GM23248 (cell line): ENCODE measurements at regions not wholly inside any gene's neighbourhood (a gene's known extent, or its start where the extent isn't known, plus 50 kb on each side); places are given as distances from the start of the nearest gene placed in this dataset.

Experiments
- DNase-seq: peaks from one replicate; pipeline ENCODE4 v3.0.0-alpha.2; 2015
- H2AFZ ChIP-seq: fragments of 200-600 bp; sonication (generic); 2 replicates; pipeline ENCODE4 v1.6.1; 2016; ENCODE audit warnings: antibody characterized with exemption
- H3F3A ChIP-seq: fragments of 200-600 bp; sonication (generic); 2 replicates; pipeline ENCODE4 v1.6.1; 2016; ENCODE audit warnings: mild to moderate bottlenecking, antibody characterized with exemption, mixed run types; ENCODE audit not compliant: insufficient read depth
- H3K27ac ChIP-seq: fragments of 200-600 bp; sonication (generic); 2 replicates; pipeline ENCODE4 v1.5.1; 2016; ENCODE audit warnings: mild to moderate bottlenecking
- H3K27me3 ChIP-seq: fragments of 200-600 bp; sonication (generic); replicated peaks from 2 replicates; pipeline ENCODE4 v1.6.1; 2016; ENCODE audit warnings: mild to moderate bottlenecking; ENCODE audit not compliant: insufficient read depth
- H3K36me3 ChIP-seq: fragments of 200-600 bp; sonication (generic); 2 replicates; pipeline ENCODE4 v1.6.1; 2016; ENCODE audit warnings: low read depth, mild to moderate bottlenecking
- H3K4me1 ChIP-seq: fragments of 200-600 bp; sonication (generic); 2 replicates; pipeline ENCODE4 v1.6.1; 2016; ENCODE audit warnings: mild to moderate bottlenecking; ENCODE audit not compliant: insufficient read depth
- H3K4me2 ChIP-seq: fragments of 200-600 bp; sonication (generic); one replicate; pipeline ENCODE4 v1.6.1; 2016; ENCODE audit warnings: mild to moderate bottlenecking; ENCODE audit not compliant: unreplicated experiment
- H3K4me3 ChIP-seq: fragments of 200-600 bp; sonication (generic); 2 replicates; pipeline ENCODE4 v1.5.1; 2016; ENCODE audit warnings: mild to moderate bottlenecking
- H3K79me2 ChIP-seq: fragments of 200-600 bp; sonication (generic); 2 replicates; pipeline ENCODE4 v1.6.1; 2016; ENCODE audit warnings: mild to moderate bottlenecking; ENCODE audit not compliant: insufficient read depth
- H3K9ac ChIP-seq: fragments of 200-600 bp; sonication (generic); 2 replicates; pipeline ENCODE4 v1.6.1; 2016; ENCODE audit warnings: mild to moderate bottlenecking
- H3K9me2 ChIP-seq: fragments of 200-600 bp; sonication (generic); 2 replicates; pipeline ENCODE4 v1.6.1; 2016; ENCODE audit warnings: mixed run types, mild to moderate bottlenecking, moderate library complexity; ENCODE audit not compliant: insufficient read depth
- H3K9me3 ChIP-seq: fragments of 200-600 bp; sonication (generic); one replicate; pipeline ENCODE4 v1.6.1; 2017; ENCODE audit warnings: low read depth
- H4K20me1 ChIP-seq: fragments of 200-600 bp; sonication (generic); 2 replicates; pipeline ENCODE4 v1.6.0; 2016; ENCODE audit not compliant: insufficient read depth
- EZH2 ChIP-seq: fragments of 200-600 bp; sonication (generic); IDR thresholded peaks from 2 replicates; pipeline ENCODE4 v1.6.1; 2018; ENCODE audit warnings: antibody characterized with exemption, mild to moderate bottlenecking; ENCODE audit not compliant: insufficient read depth, poor library complexity, severe bottlenecking
- EZH2phosphoT487 ChIP-seq: fragments of 200-600 bp; sonication (generic); IDR thresholded peaks from 2 replicates; pipeline ENCODE4 v1.6.1; 2018; ENCODE audit warnings: antibody characterized with exemption, moderate library complexity, mild to moderate bottlenecking, low read depth; ENCODE audit not compliant: insufficient read depth
- WGBS, 2 experiments: methylation state at CpG; one replicate each; pipeline ENCODE4 v1.1.6; 2015 to 2017; ENCODE audit warnings: low lambda C conversion rate in 2 of 2, low coverage in 1 of 2; ENCODE audit errors: missing lambda C conversion rate in 2 of 2; 5-methylcytosine and 5-hydroxymethylcytosine counted together
- in situ Hi-C: fragments of 300-500 bp; cut with MboI; formaldehyde crosslinking; loops from 2 replicates; pipeline ENCODE4 v1.15.0; 2020

DNA sequence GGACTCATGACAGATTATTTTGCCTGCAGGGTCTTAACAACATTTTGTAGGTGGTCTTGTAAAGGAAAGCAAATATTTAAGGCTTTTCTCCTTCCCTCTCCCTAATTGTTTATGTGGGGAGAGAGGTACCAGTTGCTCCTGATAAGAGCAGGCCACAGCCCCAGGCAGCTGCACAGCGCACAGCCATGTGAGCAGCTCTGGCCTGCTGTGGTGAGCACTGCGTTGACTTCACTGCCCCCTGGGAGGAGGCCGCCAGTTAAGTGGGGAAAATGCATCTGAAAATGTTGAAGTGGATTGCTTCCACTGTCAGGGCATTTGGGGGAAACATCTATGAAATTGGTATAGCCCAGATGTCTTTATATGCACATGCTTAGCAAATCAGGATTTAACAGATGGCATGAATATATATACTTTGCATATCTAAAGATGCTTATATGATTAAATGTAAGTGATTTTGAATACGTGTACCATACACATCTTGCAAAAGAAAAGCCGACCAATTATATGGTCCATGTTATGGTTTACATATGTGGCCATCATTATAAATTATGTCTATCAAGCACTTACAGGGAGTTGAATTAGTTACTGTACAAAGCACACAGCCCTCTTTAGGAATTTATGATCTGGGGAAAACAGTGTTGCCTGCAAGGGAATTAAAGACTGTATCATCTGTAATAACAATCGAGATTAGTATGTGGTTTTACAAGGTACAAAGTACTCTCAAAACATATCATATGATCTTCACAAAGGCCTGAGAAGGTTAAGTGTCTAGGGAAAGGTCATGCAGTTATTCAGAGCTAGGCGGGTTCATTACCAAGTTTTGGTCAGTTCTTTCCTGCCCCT, 132.1 kb downstream of the RHOU start:
- Histone ChIP-seq H3K9me2 (no peaks in the 10 kb centered on the region), H3K79me2 (no peaks in the 10 kb centered on the region), H3K9me3 (no peaks in the 10 kb centered on the region), H3K4me2 (no peak overlapping the region), H3K4me1 (peaks cover 1% of the 10 kb centered on the region), H3K4me3 (no peak overlapping the region), H3K9ac (no peak overlapping the region), H3K27me3 (no peaks in the 10 kb centered on the region; the same call in none of the 2 replicates), H2AFZ (no peak overlapping the region), H4K20me1 (no peaks in the 10 kb centered on the region), H3K36me3 (no peaks in the 10 kb centered on the region), H3K27ac (no peak overlapping the region), H3F3A (peaks cover under 1% of the 10 kb centered on the region; the same call in 1 of the 2 replicates)
- DNase-seq: no peak
- in situ Hi-C loops: no loop called here
- 79 to 80% methylated on average over 7 of the region's 7 CpGs for WGBS, 2 experiments
- TF ChIP-seq EZH2phosphoT487 (no peak), EZH2 (no peak)

DNA sequence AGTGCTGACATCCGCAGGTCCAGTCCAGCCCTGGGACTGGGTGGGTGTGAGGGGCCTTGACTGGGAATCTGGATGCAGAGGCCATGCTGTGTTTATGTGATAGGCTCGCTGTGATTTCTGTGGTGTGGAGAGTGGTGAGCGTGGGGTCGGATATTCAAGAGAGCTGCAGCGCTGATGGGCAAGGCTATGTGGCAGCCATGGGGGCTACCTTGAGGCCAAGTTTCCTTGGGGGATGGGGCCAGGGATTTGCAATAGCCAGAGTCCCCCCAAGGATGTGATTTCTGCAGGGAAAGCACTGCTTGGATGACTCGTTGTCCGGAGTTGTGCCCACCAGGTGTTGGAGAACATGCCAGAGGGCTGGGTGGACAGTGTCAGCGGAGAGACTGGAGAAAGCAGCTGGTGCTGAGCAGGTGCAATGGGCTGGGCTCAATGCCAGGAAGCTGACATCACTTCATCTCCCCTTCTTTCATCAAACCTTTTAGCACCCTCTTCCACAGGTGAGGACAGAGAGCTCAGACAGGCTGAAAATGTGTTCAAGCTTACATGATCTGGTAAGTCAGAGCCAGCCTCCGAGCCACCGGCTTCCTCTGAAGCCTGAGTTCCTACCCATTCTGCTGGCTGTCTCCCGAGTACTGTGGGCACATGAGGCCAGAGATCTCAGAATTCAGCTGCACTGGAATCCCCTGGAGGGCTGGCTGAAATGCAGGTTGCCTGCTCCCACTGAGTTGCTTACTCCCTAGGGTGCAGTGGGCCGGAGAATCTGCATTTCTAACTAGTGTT, 132.9 kb downstream of the RHOU start:
- no peaks in the 10 kb centered on the region for H3K4me1 ChIP-seq
- no peak overlapping the region for H2AFZ ChIP-seq
- no peak overlapping the region for H3K4me3 ChIP-seq
- H3K27ac ChIP-seq: no peak overlapping the region
- H3K9me3 ChIP-seq: no peaks in the 10 kb centered on the region
- H3K36me3 ChIP-seq: no peaks in the 10 kb centered on the region
- TF ChIP-seq EZH2phosphoT487: no peak
- TF ChIP-seq EZH2: no peak
- no peak for DNase-seq
- H3K79me2 ChIP-seq: no peaks in the 10 kb centered on the region
- no peaks in the 10 kb centered on the region; the same call in none of the 2 replicates for H3K27me3 ChIP-seq
- no peaks in the 10 kb centered on the region for H4K20me1 ChIP-seq
- no peaks in the 10 kb centered on the region for H3K9me2 ChIP-seq
- 78 to 79% methylated on average over 12 of the region's 12 CpGs for WGBS, 2 experiments
- no peak overlapping the region for H3K4me2 ChIP-seq
- no peak overlapping the region for H3K9ac ChIP-seq
- in situ Hi-C loops: no loop called here
- H3F3A ChIP-seq: no peaks in the 10 kb centered on the region

- no peaks in the 10 kb centered on the region for H4K20me1 ChIP-seq
- H3K4me1 ChIP-seq: no peaks in the 10 kb centered on the region
- H3K27me3 ChIP-seq: no peaks in the 10 kb centered on the region; the same call in none of the 2 replicates
- no peak overlapping the region for H3K4me2 ChIP-seq
- H3K9ac ChIP-seq: no peak overlapping the region
- H3F3A ChIP-seq: no peaks in the 10 kb centered on the region
- H3K4me3 ChIP-seq: no peak overlapping the region
- in situ Hi-C loops: no loop called here
- H3K9me3 ChIP-seq: no peaks in the 10 kb centered on the region
- H3K36me3 ChIP-seq: no peaks in the 10 kb centered on the region
- 73 to 76% methylated on average over 3 of the region's 3 CpGs for WGBS, 2 experiments
- no peaks in the 10 kb centered on the region for H3K9me2 ChIP-seq
- H2AFZ ChIP-seq: no peak overlapping the region
- TF ChIP-seq EZH2: no peak
- no peak for TF ChIP-seq EZH2phosphoT487
- H3K79me2 ChIP-seq: no peaks in the 10 kb centered on the region
- no peak for DNase-seq
- no peak overlapping the region for H3K27ac ChIP-seq
Measured at GRCh38 chr1:228868731-228869024, 133.4 kb downstream of the RHOU start.

GRCh38 chr1:228869312-228869824, 134.1 kb downstream of the RHOU start:
- in situ Hi-C loops: no loop called here

More at GRCh38 chr1:228869312-228869824, 134.1 kb downstream of the RHOU start:
- H3K4me3 ChIP-seq: no peak overlapping the region
- H3K27me3 ChIP-seq: no peaks in the 10 kb centered on the region; the same call in none of the 2 replicates
- 70 to 71% methylated on average over 7 of the region's 7 CpGs for WGBS, 2 experiments
- no peaks in the 10 kb centered on the region for H3K9me3 ChIP-seq
- no peak for TF ChIP-seq EZH2phosphoT487
- no peak overlapping the region for H3K9ac ChIP-seq
- H4K20me1 ChIP-seq: no peaks in the 10 kb centered on the region
- no peaks in the 10 kb centered on the region for H3K4me1 ChIP-seq
- no peaks in the 10 kb centered on the region for H3F3A ChIP-seq
- no peak overlapping the region for H2AFZ ChIP-seq
- DNase-seq: no peak
- H3K36me3 ChIP-seq: no peaks in the 10 kb centered on the region
- no peak overlapping the region for H3K4me2 ChIP-seq
- no peaks in the 10 kb centered on the region for H3K9me2 ChIP-seq
- H3K79me2 ChIP-seq: no peaks in the 10 kb centered on the region
- no peak overlapping the region for H3K27ac ChIP-seq
